HK-2 (cell line): ENCODE measurements at regions not wholly inside any gene's neighbourhood (a gene's known extent, or its start where the extent isn't known, plus 50 kb on each side); places are given as distances from the start of the nearest gene placed in this dataset.

Experiments used
- DNase-seq: peaks from one replicate; pipeline ENCODE4 v3.0.0-alpha.2; 2018; ENCODE audit not compliant: unreplicated experiment

DNA sequence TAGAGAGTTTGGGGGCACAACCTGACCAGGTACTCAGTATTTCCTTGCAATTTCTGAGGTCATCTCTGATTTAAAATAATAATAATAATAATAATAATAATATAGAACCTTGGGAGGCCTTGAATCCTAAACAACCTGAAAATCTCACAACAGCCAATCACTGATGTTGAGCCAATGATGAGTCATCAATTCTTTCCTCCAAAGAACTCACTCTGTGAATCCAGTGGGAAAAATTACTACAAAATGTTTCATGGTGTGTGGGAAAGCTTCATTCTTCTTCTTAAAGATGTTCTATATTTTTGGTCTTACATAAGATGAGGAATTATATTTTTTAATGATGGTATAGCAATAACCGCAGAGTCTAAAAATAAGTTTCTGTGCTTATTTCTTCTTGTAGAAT is 594.6 kb downstream of the EFNB2 start:
- no peak for DNase-seq

DNA sequence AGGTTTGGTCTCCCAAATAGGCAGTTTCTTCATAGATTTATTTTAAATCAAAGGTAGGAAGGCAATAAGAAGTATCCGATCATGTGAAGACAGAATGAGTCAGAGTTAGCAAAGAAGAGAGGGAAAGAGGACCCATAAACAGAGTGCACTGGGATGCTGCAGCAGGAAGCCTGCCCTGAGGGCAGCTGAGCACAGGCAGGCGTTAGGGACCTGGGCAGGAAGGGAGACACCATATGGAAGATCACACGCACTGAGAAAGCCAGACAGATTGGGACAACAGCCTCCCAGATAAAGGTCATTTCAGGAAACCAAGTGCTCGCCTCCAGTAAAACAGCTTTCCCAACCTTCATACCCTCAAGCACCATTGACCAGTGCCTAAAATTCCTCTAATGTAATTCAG is 598.0 kb downstream of the EFNB2 start:
- DNase-seq: no peak

DNA sequence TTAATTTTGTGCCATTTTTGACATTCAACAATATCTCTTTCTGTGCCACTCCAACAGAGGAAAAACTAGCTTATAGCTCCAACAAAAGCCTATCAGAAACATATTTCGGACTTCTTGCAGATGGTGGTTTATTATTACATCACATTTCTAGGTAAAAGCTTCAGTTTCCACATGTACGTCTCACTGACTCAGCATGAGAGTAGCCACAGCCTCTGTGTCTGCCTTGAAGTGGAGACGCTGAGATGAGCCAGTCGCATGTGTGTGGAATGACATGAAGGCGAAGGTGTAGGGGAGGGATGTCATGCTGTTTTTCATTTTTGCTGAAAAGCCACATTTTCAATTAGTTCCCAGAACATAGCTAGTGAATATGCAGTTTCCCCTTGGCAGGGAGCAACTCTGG is 598.6 kb downstream of the EFNB2 start:
- no peak for DNase-seq

DNA sequence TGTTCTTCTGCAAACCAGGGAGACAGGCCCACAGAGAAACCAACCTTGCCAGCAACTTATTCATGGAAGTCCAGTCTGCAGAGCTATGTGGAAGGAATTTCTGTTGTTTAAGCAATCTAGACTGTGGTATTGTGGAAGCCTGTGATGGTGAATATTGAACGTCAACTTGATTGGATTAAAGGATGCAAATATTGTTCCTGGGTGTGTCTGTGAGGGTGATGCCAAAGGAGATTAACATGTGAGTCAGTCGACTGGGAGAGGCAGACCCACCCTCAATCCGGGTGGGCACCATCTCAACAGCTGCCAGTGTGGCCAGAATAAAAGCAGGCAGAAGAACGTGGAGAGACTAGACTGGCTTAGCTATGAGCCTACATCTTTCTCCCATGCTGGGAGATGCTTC is 606.0 kb downstream of the EFNB2 start:
- no peak for DNase-seq

DNA sequence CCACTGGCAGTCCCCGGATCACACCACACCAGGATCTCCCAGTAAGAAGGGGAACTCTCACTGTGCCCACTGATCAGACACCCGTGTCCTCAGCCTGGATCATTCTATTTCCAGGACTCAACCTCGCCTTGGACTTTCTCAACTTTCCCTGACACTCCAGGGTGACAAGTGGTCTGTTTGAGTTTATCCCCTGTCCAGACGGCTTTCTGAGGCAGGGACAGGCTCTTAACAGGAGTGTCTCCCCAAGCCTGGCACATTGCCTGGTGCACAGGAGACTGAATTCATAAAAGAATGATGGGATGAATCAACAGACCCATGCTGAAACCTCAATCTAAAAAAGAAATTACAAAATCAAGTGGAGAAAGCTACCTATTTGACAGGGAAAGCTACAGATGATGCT is 606.6 kb downstream of the EFNB2 start:
- DNase-seq: no peak

DNA sequence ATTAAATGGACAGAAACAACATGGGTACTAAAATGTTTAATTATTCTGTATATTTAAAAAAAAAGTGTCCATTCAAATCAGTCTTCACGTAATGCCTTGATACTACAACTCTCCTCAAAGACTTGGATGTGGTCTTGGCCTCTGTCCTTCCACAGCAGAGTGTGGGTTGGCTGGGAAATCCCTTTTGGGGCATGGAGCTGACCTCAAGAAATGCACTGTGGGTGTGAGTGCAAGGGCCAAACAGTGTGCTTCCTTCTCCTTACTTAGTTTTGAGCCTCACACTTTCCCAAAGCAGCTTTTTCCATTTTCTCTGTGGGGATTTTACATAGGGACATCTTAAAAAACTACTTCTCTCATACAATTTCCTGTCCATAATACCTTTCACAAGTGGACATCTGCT is 607.4 kb downstream of the EFNB2 start:
- DNase-seq: no peak

DNA sequence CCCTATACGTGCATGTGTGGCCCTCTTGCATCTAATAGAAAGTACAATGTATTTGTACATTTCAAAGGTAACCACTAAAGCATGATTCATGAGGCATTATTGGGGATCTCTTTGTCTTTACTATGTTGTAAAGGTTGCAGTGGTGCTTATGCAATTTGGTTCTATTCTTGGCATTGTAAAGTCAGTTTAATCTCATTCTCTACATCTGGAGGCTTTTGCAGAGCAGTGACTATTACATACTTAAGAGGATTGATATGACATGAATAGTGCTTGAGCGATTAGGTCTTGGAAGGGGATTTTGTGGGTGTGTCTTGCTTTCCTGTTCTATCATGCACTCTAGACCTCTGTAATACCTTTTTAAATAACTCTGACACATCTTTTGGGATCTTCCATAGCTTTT is 610.0 kb downstream of the EFNB2 start:
- DNase-seq: no peak

DNA sequence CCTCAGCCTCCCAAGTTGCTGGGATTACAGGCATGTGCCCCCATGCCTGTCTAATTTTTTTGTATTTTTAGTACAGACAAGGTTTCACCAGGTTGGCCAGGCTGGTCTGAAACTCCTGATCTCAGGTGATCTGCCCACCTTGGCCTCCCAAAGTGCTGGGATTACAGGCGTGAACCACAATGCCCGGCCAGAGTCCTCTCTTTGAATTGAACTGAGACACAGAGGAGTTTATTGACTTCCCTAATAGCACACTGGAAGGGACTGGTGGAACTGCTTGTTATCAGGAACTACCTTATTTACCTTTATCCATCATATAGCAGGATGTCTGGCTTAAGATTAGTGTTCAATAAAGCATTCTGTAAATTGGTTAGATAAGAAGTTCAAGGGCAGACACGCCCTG is 613.8 kb downstream of the EFNB2 start:
- DNase-seq: no peak

DNA sequence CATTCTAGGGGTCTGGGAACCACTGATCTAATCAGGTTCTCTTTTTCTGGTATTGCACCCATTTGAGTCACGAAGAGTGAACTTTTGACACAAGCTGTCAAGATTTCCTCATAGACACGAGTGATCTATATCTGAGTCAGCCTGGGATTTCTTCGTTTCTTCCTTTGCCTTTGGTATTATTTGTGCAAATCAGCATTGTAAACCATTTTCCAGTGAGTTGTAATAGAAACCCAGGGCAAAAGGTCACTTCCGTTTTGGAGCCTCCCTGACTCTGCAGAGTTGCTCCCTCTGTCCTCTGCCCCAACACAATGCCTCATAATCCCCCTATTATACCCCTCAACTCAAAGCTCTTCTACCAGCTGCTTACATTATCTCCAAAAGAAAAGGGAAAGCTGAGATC is 615.1 kb downstream of the EFNB2 start:
- no peak for DNase-seq

DNA sequence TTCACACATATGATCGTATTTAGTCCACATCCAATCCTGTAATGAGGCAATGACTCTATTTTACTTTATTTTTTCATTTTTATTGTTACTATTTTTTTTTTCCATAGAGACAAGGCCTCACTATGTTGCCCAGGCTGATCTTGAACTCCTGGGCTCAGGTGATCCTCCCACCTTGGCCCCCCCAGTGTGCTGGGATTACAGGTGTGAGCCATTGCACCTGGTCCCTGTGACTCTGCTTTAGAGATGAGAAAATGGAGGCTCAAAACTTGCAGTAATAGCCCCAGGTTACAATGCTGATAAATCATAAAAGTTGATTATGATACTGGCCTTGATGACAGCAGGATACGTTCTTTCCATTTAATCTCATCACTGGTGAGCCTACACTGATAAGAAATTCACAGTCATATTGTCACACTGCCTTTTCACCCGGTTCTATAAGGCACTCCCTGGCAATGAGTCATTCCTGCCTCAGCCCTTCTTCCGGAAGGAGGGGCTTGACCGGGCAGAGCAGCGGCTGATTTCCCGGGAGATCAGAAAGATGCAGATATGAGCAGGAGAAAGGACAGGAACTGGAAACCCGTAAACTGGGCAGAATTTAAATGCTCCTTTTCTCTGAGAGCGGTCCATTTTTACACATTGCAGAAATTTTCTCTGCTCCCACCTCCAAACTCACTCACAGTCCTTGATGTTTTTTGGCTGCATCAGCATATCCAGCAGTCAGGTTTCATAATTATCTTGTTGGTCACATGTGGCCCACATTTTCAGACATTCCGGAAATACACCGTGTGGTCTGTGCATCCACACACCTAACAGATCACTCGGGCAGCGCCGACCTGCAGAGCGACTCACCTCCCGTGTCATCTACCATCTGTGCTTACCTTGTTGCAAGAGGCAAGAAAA is 616.4 kb downstream of the EFNB2 start:
- DNase-seq: peak; percentile 54

DNA sequence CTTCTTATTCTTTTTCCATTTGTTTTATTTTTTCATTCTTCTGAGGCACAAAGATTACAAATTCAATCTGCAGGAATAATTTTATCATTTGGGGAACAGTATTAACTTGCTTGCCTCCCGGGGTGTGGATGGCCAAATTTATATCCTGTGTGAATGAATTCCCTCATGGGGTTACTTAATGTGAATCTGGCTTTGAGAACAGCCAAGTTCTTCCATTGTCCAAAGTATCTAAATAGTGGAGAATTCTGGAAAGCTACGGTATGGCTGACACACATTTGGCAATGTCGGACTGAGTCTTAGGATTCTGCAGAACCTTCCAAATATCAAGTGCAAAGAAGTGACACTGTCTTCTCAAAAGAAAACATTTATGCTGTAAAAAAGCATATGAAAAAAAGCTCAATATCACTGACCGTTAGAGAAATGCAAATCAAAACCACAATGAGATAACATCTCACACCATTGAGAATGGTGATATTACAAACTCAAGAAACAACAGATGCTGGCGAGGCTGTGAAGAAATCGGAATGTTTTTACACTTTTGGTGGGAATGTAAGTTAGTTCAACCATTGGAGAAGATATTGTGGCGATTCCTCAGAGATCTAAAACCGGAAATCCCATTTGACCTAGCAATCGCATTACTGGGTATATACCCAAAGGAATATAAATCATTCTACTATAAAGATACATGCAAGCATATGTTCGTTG is 620.2 kb downstream of the EFNB2 start:
- DNase-seq: no peak

DNA sequence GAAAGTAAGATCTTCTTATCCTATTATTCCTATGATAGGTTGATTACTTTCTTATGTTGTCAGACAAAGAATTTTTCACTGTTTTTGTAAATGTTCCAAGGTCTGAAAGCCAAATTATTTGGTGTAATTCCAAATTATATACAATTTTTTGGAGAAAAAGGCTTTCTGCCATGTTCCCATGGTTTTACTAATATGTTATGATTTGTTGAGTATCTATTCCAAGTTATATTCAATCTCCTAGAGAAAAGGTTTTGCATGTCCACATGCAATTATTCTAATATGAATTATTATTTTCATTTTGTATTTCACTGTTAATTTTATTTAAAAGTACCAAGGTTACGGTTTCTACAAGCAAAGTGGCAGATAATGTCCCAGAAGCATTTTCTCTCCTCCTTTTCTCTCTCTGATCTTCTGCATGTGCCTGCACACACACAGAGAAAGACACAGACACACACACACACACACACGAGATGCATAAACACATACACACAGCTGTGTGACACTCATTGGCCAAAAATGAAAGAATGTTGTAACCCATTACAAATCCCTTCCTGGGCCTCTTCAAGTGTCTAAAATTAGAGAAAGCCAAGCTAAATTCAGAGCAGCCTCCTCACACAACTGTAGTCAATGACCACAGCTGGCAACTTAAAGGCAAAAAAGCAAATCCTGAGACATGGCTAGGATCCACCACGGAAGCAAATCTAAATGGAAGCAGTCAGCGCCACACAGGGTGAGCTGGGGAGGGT is 621.0 kb downstream of the EFNB2 start:
- no peak for DNase-seq

DNA sequence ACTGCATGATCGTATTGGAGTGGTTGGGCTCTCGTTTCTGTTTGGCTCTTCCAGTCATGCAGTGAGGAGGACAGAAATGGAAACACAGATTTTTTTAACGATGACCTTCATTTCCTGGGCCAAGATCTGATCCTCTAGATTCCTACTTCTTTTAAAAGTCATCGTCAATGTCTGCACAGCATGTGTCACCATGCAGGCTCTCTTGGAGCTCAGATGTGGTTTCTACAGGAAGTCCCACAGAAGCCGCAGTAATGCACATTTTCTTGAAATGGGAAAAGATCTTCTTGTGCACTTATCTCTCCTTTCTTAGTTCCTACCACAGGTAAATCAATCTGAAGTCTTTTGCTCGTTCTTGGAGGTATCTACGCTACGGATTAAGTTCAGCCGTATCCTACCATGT is 626.9 kb downstream of the EFNB2 start:
- no peak for DNase-seq

DNA sequence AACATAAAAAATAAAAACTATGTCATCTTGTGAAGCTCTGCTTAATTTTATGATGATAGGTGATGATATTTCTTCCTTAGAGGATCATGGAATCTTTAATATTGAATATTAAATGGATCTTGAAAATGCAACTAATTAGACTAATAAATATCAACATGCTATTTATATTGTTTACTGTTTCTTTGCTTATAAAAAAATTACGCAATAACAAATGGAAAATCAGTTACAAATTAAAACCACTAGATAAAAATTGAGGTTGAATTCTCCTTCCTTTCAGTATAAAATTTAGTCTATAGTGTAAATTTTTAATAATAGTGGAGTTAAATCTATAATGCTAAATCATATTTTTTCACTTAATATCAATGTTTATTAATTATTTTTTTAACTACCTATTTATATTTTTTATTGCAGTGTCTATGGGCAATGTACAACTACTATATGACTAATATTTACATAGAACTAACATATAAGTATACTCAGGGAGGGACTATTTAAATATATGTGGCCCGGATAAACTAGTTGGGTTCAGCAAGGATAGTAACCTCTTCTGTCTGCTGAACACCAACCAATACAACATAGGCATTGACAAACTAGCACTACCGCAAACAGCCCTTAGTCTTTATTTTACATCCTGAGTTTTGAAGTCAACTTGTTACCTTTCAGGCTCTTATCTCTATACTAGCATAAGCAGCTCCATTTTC is 628.0 kb downstream of the EFNB2 start:
- DNase-seq: no peak

DNA sequence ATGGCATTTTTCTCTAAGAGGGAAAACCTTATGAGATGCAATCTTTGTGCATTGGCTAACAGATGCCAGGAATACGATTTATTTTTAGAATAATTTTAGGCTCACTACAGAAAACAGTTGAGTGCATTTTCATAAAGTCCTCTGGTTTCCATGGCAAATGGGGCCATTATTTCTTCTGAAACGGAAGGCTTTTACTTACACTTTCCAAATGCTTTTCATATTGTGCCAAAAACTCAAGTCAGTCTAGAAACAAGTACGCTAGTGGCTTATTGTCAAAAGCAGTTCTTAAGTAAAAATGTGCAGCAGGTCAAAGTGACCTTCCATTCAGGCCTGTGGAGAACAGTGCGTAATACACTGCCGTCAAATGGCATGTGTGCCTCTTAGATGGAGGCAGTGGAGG is 628.7 kb downstream of the EFNB2 start:
- no peak for DNase-seq

DNA sequence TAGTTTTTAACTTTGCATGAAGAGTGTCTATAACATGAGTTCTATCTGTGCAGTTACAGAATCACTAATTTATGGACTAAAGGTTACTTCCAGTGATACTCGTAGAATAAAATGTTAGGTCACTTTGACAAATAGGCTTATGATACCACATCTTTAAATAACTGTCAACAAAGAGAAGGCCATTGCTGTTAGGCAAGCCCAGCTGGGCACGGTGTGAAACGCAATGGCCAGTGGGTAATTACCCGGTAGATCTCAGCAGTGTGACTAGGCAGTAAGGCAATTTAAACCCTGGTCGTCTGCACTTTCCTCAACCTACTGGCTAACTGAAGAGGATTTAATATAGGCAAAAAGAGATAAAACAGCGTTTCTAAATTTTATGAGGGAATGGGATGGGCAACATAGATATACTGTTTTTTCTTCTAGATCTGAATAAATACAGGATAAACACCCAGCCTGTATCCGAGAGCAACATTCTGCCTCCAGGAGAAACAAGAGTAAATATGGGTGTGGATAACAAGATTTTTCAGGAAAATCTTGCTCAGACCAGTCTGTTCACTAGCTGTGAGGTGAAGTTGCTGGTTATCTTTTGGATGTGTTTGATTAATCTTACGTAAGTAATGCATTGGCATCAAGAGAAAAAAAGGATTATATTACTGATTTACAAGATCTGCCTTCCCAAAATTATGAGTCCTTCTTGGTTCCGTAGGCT is 631.3 kb downstream of the EFNB2 start:
- DNase-seq: no peak

DNA sequence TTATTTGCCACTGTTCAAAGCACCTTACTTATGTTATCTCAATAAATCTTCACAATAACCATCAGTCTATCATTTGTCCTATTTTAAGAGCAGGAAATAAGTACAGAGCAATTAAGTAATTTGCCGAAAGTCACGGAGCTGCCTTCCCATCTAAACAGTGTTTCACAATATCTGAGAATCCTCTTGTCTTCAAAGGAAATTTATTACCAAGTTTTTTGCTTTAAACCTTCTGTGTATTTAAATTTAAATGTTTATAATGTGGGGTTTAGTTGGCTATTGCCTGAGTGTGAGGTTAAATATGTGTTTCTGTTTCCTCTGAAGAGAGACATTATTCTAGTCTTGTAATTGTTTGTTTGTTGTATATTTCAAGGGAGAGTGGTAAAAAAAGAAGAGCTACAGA is 633.1 kb downstream of the EFNB2 start:
- no peak for DNase-seq

DNA sequence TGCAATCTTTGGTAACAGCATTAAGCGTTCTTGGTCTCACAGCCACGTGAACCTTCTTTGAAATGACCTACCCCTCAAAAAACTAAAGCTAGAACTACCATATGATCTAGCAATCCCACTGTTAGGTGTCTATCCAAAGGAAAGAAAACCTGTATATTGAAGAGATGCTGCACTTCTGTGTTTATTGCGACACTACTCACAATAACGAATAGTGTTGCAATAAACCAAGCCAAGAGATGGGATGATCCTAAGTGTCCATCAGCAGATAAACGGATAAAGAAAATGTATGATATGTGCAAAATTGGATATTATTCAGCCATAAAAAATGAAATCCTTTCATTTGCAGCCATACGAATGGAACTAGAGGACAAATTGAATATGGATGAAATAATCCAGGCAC is 637.9 kb downstream of the EFNB2 start:
- DNase-seq: no peak

DNA sequence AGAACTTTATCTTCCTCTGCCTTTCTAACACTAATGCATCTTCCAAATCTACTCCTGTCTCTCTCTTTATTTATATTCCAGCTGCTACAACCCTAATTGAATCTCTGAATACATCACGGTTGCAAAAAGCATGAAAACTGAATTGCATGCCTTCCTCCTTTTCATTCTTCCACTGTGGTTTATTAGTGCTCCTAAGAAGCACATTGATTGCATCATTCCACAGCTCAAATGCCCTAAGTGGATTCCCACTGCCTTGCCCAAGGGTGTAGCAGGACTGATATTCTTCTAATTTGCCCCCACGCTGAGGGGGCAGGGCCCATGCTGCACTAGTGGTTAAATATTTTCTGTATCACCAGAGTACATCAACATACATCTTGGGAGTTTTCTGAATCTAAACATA is 640.8 kb downstream of the EFNB2 start:
- DNase-seq: no peak

DNA sequence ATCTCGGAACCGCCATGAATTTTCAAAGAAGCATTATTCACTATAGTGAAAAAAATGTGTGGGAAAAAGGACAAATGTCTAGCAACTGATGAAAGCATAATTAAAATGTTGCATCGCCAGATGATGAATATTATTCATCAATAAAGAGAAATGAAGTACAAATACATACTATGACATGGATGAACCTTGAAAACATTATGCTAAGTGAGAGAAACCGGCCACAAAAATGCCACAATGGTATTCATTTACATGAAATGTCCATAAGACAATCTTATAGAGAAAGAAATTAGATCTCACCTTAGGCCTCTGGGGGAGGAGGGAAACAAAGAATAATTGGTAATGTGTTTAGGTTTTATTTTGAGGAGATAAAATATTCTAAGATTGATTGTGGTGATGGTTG is 645.0 kb downstream of the EFNB2 start:
- DNase-seq: no peak

DNA sequence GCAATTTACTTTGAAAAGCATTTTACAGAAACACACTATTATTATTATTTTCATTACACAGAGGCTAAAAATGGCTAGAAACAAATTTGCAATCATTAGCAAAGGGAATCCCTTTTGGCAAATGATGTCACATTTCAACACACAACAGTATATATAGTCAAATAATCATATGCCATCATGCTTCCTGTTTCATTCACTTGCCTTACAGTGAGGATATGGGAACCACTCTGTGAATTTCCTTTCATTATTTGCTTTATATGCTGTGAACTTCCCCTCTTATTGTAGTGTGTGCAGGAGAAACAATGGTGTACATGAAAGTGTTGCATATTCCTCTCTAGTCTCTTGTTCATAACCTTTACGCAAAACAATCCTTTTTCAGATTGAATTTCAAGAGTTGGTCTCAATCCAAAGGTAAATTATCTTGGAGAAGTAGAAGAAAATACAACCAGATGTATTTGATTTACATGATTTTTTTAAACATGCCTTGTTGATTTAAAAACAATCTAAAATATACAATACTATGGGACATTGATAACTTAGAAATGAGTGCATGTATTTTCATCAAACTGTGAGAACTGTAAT is 657.3 kb downstream of the EFNB2 start:
- no peak for DNase-seq
